ENCODE measurements at regions not wholly inside any gene's neighbourhood (a gene's known extent, or its start where the extent isn't known, plus 50 kb on each side); places are given as distances from the start of the nearest gene placed in this dataset.
"Not testable (repeated sequence)": the region's sequence is repeated elsewhere in the genome, so short reads cannot be mapped to it uniquely, and the experiment has no call there.

- peak; percentile 55 for DNase-seq
- H3K27ac ChIP-seq; H3K4me1 ChIP-seq; intact Hi-C loops (cut with DNase I; ENCODE audit: low total_unique reads); H3K27me3 ChIP-seq (replicated peaks in 1 of 7); H3K36me3 ChIP-seq; H3K4me3 ChIP-seq; H3K9me3 ChIP-seq: not testable (repeated sequence)
- WGBS, 5 donors: 71 to 94% (median 90%) methylated on average over 3 to 4 of the region's 5 CpGs
Observed at GRCh38 chr9:62526306-62526705, 1336.5 kb downstream of the SPATA31A7 start.

GRCh38 chr9:62532162-62532776 is 1342.4 kb downstream of the SPATA31A7 start:
- H3K4me1 ChIP-seq; H3K9me3 ChIP-seq; H3K36me3 ChIP-seq; intact Hi-C loops (cut with DNase I; ENCODE audit: low total_unique reads); H3K27me3 ChIP-seq (replicated peaks in 1 of 7): not testable (repeated sequence)
- WGBS, 5 donors: 0 to 19% (median 16%) methylated on average over 2 to 15 of the region's 34 CpGs
- Histone ChIP-seq H3K4me3 (peak overlapping the region in 2 of 8 donors; percentile 11 to 58), H3K27ac (peak overlapping the region in 1 of 8 donors; percentile 62)
- peak; percentile 56 for DNase-seq

GRCh38 chr9:62532777-62533173 is 1342.9 kb downstream of the SPATA31A7 start:
- H3K27me3 ChIP-seq (replicated peaks in 1 of 7); intact Hi-C loops (cut with DNase I; ENCODE audit: low total_unique reads); H3K27ac ChIP-seq; H3K36me3 ChIP-seq; H3K9me3 ChIP-seq; H3K4me1 ChIP-seq: not testable (repeated sequence)
- peak overlapping the region in 1 of 8 donors; percentile 58 for H3K4me3 ChIP-seq
- DNase-seq: peak; percentile 77
- 0 to 12% methylated on average over 2 to 8 of the region's 16 CpGs; no CpG with 5 or more reads in 3 of the 5 donors for WGBS, 5 donors

GRCh38 chr9:62550539-62550938 is 1360.7 kb downstream of the SPATA31A7 start:
- H3K4me1 ChIP-seq; H3K9me3 ChIP-seq; H3K36me3 ChIP-seq; H3K27me3 ChIP-seq (replicated peaks in 1 of 7); H3K27ac ChIP-seq; H3K4me3 ChIP-seq; intact Hi-C loops (cut with DNase I; ENCODE audit: low total_unique reads); DNase-seq: not testable (repeated sequence)
- WGBS, 5 donors: 1 to 12% (median 6%) methylated on average over 9 to 14 of the region's 26 CpGs; no CpG with 5 or more reads in 2 of the 5 donors
- peak in 2 of 11 experiments; percentile 24 to 44 for TF ChIP-seq CTCF (IDR thresholded peaks at IDR 0.05 in 8 of 11, conservative IDR thresholded peaks at IDR 0.05 in 3 of 11)

GRCh38 chr9:62560603-62561002 is 1370.8 kb downstream of the SPATA31A7 start:
- H3K27ac ChIP-seq; intact Hi-C loops (cut with DNase I; ENCODE audit: low total_unique reads); H3K9me3 ChIP-seq; H3K27me3 ChIP-seq (replicated peaks in 1 of 7); H3K4me3 ChIP-seq; H3K36me3 ChIP-seq; H3K4me1 ChIP-seq: not testable (repeated sequence)
- 52 to 89% (median 64%) methylated on average over 2 to 4 of the region's 8 CpGs; no CpG with 5 or more reads in 1 of the 5 donors for WGBS, 5 donors
- DNase-seq: peak; percentile 41

- WGBS, 5 donors: 23 to 59% (median 27%) methylated on average over 1 to 2 of the region's 3 CpGs
- DNase-seq; H3K9me3 ChIP-seq; H3K27me3 ChIP-seq (replicated peaks in 1 of 7); intact Hi-C loops (cut with DNase I; ENCODE audit: low total_unique reads); H3K4me1 ChIP-seq; H3K27ac ChIP-seq; H3K4me3 ChIP-seq; H3K36me3 ChIP-seq: not testable (repeated sequence)
Observed at GRCh38 chr9:62565132-62565531, 1375.3 kb downstream of the SPATA31A7 start.

GRCh38 chr9:62566430-62566829 is 1376.6 kb downstream of the SPATA31A7 start:
- H3K27me3 ChIP-seq (replicated peaks in 1 of 7); H3K4me1 ChIP-seq; intact Hi-C loops (cut with DNase I; ENCODE audit: low total_unique reads); DNase-seq; H3K27ac ChIP-seq; H3K36me3 ChIP-seq; H3K9me3 ChIP-seq; H3K4me3 ChIP-seq: not testable (repeated sequence)
- no CpG with 5 or more reads among the region's 4 CpGs for WGBS, 5 donors

- H3K27ac ChIP-seq; H3K9me3 ChIP-seq; H3K4me3 ChIP-seq; H3K36me3 ChIP-seq; DNase-seq; H3K4me1 ChIP-seq; H3K27me3 ChIP-seq (replicated peaks in 1 of 7); intact Hi-C loops (cut with DNase I; ENCODE audit: low total_unique reads): not testable (repeated sequence)
- WGBS, 5 donors: 24 to 50% (median 36%) methylated on average over 1 to 6 of the region's 16 CpGs; no CpG with 5 or more reads in 1 of the 5 donors
Observed at GRCh38 chr9:62597128-62597527, 1407.3 kb downstream of the SPATA31A7 start.
